RWPE1 (cell line): ENCODE measurements at regions not wholly inside any gene's neighbourhood (a gene's known extent, or its start where the extent isn't known, plus 50 kb on each side); places are given as distances from the start of the nearest gene placed in this dataset.

Experiments
- CTCF ChIA-PET: fragments of 350-600 bp; sonication (Branson Sonifier 250); formaldehyde crosslinking; extraction: SDS; loops from one replicate; lab custom pipeline; 2021; lab: Yijun Ruan, JAX
- POLR2A ChIA-PET: fragments of 400-600 bp; formaldehyde crosslinking; extraction: SDS; loops from one replicate; lab custom pipeline; 2020; ENCODE audit warnings: antibody characterized with exemption; ENCODE audit not compliant: low non-redundant PET; lab: Yijun Ruan, JAX
- DNase-seq: peaks from one replicate; pipeline ENCODE4 v3.0.0; 2012; ENCODE audit warnings: low spot score
- H3K27ac ChIP-seq: fragments of 450-650 bp; 2 replicates; pipeline ENCODE4 v1.5.1; 2017
- TF ChIP-seq, protein P1 (sequence below): fragments of 450-650 bp; conservative IDR thresholded peaks from 2 replicates; pipeline ENCODE4 v1.5.1; 2017; ENCODE audit warnings: low read depth, mild to moderate bottlenecking

GRCh38 chr17:63116967-63117830, 151.2 kb downstream of the TANC2 start:
- DNase-seq = peak; percentile 15
- POLR2A ChIA-PET = interaction anchor here (0.7 to 1.0 kb wide), 2 partner anchors 9 to 20 kb away, joined by 3 to 4 read pairs; no protein-coding TSS in a partner anchor

DNA sequence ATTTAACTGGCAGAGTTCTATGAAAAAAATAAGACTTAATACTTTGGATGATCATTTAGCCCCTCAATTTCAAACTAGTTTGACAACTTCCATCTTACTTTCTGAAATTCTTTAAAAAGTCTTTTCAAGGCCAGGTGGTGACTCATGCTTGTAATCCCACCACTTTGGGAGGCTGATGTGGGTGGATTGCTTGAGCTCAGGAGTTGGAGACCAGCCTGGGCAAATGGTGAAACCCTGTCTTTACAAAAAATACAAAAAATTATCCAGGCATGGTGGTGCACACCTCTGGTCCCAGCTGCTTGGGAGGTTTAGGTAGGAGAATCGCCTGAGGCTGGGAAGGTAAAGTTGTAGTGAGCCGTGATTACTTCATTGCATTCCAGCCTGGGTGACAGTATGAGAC, 154.4 kb downstream of the TANC2 start:
- TF ChIP-seq, protein P1, sequence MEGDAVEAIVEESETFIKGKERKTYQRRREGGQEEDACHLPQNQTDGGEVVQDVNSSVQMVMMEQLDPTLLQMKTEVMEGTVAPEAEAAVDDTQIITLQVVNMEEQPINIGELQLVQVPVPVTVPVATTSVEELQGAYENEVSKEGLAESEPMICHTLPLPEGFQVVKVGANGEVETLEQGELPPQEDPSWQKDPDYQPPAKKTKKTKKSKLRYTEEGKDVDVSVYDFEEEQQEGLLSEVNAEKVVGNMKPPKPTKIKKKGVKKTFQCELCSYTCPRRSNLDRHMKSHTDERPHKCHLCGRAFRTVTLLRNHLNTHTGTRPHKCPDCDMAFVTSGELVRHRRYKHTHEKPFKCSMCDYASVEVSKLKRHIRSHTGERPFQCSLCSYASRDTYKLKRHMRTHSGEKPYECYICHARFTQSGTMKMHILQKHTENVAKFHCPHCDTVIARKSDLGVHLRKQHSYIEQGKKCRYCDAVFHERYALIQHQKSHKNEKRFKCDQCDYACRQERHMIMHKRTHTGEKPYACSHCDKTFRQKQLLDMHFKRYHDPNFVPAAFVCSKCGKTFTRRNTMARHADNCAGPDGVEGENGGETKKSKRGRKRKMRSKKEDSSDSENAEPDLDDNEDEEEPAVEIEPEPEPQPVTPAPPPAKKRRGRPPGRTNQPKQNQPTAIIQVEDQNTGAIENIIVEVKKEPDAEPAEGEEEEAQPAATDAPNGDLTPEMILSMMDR = no peak
- DNase-seq = no peak
- H3K27ac ChIP-seq = no peak overlapping the region
- POLR2A ChIA-PET = no interaction called here
- CTCF ChIA-PET = no interaction called here

More at GRCh38 chr17:63116967-63117830, 151.2 kb downstream of the TANC2 start:
- CTCF ChIA-PET = no interaction called here
- TF ChIP-seq, protein P1 = no peak
- no peak overlapping the region for H3K27ac ChIP-seq

GRCh38 chr17:63124536-63124935, 158.5 kb downstream of the TANC2 start:
- TF ChIP-seq, protein P1 = no peak
- ChIA-PET POLR2A (no interaction called here), CTCF (no interaction called here)
- DNase-seq = no peak
- no peak overlapping the region for H3K27ac ChIP-seq

GRCh38 chr17:63124958-63125357, 158.9 kb downstream of the TANC2 start:
- CTCF ChIA-PET = interaction anchor here (0.6 kb wide), 1 partner anchor 10 kb away, joined by 4 read pairs; no protein-coding TSS in a partner anchor
- POLR2A ChIA-PET = no interaction called here

GRCh38 chr17:63125987-63126386, 160.0 kb downstream of the TANC2 start:
- H3K27ac ChIP-seq = no peak overlapping the region
- DNase-seq = no peak
- CTCF ChIA-PET = interaction anchor here (0.7 kb wide), 1 partner anchor 14 kb away, joined by 4 read pairs; no protein-coding TSS in a partner anchor
- TF ChIP-seq, protein P1 = no peak
- POLR2A ChIA-PET = no interaction called here

More at GRCh38 chr17:63124958-63125357, 158.9 kb downstream of the TANC2 start:
- no peak overlapping the region for H3K27ac ChIP-seq
- TF ChIP-seq, protein P1 = no peak
- no peak for DNase-seq

GRCh38 chr17:63126607-63127006, 160.6 kb downstream of the TANC2 start:
- no peak for DNase-seq
- TF ChIP-seq, protein P1 = no peak
- H3K27ac ChIP-seq = no peak overlapping the region
- POLR2A ChIA-PET = no interaction called here
- CTCF ChIA-PET = no interaction called here
